ENCODE measurements at regions not wholly inside any gene's neighbourhood (a gene's known extent, or its start where the extent isn't known, plus 50 kb on each side); places are given as distances from the start of the nearest gene placed in this dataset.

- TF ChIP-seq RAD51 (IDR thresholded peaks at IDR 0.05) (no peak), MAX (IDR thresholded peaks at IDR 0.05; ENCODE audit: low read depth, low read length) (no peak), SREBF1 (IDR thresholded peaks at IDR 0.05; ENCODE audit: low read length) (no peak), ASH2L (IDR thresholded peaks at IDR 0.05; ENCODE audit: borderline replicate concordance, low read depth) (no peak), PKNOX1 (IDR thresholded peaks at IDR 0.05) (no peak), NFYB (IDR thresholded peaks at IDR 0.05; ENCODE audit: insufficient read depth, low read depth, low read length) (no peak), FOXK2 (IDR thresholded peaks at IDR 0.05) (no peak), IRF4 (IDR thresholded peaks at IDR 0.05; ENCODE audit: low read depth, low read length) (no peak), HCFC1 (IDR thresholded peaks at IDR 0.05; ENCODE audit: low read length) (no peak), HDAC2 (IDR thresholded peaks at IDR 0.05) (no peak), ZNF274 (IDR thresholded peaks at IDR 0.05; ENCODE audit: insufficient read depth, insufficient read length) (no peak), GABPA (IDR thresholded peaks at IDR 0.05; ENCODE audit: low read depth) (0 out of 2 replicates have a peak, but pooled peaks have one; percentile 24), MTA3 (IDR thresholded peaks at IDR 0.05; ENCODE audit: borderline replicate concordance, low read length) (no peak), BHLHE40 (IDR thresholded peaks at IDR 0.05; ENCODE audit: borderline replicate concordance in 1 of 2, low read depth in 2 of 2, low read length in 1 of 2) (peak in 1 of 2 experiments; percentile 35; a peak in 1 of 4 replicates), SIX5 (IDR thresholded peaks at IDR 0.05; ENCODE audit: low read depth, low read length, severe bottlenecking) (no peak), ATF2 (IDR thresholded peaks at IDR 0.05; ENCODE audit: low read length) (no peak), CHD4 (IDR thresholded peaks at IDR 0.05) (no peak), SPI1 (IDR thresholded peaks at IDR 0.05; ENCODE audit: borderline replicate concordance, insufficient read depth, low read depth, low read length) (peak; percentile 89), NR2C1 (IDR thresholded peaks at IDR 0.05) (peak; percentile 80), CREB1 (IDR thresholded peaks at IDR 0.05; ENCODE audit: low read depth) (0 out of 2 replicates have a peak, but pooled peaks have one; percentile 22), ATF7 (IDR thresholded peaks at IDR 0.05; ENCODE audit: low read depth) (peak; percentile 46; the same call in 1 of the 2 replicates)
- TF ChIP-seq, protein P1, sequence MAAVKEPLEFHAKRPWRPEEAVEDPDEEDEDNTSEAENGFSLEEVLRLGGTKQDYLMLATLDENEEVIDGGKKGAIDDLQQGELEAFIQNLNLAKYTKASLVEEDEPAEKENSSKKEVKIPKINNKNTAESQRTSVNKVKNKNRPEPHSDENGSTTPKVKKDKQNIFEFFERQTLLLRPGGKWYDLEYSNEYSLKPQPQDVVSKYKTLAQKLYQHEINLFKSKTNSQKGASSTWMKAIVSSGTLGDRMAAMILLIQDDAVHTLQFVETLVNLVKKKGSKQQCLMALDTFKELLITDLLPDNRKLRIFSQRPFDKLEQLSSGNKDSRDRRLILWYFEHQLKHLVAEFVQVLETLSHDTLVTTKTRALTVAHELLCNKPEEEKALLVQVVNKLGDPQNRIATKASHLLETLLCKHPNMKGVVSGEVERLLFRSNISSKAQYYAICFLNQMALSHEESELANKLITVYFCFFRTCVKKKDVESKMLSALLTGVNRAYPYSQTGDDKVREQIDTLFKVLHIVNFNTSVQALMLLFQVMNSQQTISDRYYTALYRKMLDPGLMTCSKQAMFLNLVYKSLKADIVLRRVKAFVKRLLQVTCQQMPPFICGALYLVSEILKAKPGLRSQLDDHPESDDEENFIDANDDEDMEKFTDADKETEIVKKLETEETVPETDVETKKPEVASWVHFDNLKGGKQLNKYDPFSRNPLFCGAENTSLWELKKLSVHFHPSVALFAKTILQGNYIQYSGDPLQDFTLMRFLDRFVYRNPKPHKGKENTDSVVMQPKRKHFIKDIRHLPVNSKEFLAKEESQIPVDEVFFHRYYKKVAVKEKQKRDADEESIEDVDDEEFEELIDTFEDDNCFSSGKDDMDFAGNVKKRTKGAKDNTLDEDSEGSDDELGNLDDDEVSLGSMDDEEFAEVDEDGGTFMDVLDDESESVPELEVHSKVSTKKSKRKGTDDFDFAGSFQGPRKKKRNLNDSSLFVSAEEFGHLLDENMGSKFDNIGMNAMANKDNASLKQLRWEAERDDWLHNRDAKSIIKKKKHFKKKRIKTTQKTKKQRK (IDR thresholded peaks at IDR 0.05; ENCODE audit: low read depth, low read length), result no peak
- TF ChIP-seq, protein P2, sequence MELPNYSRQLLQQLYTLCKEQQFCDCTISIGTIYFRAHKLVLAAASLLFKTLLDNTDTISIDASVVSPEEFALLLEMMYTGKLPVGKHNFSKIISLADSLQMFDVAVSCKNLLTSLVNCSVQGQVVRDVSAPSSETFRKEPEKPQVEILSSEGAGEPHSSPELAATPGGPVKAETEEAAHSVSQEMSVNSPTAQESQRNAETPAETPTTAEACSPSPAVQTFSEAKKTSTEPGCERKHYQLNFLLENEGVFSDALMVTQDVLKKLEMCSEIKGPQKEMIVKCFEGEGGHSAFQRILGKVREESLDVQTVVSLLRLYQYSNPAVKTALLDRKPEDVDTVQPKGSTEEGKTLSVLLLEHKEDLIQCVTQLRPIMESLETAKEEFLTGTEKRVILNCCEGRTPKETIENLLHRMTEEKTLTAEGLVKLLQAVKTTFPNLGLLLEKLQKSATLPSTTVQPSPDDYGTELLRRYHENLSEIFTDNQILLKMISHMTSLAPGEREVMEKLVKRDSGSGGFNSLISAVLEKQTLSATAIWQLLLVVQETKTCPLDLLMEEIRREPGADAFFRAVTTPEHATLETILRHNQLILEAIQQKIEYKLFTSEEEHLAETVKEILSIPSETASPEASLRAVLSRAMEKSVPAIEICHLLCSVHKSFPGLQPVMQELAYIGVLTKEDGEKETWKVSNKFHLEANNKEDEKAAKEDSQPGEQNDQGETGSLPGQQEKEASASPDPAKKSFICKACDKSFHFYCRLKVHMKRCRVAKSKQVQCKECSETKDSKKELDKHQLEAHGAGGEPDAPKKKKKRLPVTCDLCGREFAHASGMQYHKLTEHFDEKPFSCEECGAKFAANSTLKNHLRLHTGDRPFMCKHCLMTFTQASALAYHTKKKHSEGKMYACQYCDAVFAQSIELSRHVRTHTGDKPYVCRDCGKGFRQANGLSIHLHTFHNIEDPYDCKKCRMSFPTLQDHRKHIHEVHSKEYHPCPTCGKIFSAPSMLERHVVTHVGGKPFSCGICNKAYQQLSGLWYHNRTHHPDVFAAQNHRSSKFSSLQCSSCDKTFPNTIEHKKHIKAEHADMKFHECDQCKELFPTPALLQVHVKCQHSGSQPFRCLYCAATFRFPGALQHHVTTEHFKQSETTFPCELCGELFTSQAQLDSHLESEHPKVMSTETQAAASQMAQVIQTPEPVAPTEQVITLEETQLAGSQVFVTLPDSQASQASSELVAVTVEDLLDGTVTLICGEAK (IDR thresholded peaks at IDR 0.05; ENCODE audit: borderline replicate concordance), result no peak
Observed at GRCh38 chrX:27915617-27916016, 65.6 kb downstream of the DCAF8L1 start (continued).

All from GM12878 (cell line).